ENCODE measurements at regions not wholly inside any gene's neighbourhood (a gene's known extent, or its start where the extent isn't known, plus 50 kb on each side); places are given as distances from the start of the nearest gene placed in this dataset.
"Not testable (repeated sequence)": the region's sequence is repeated elsewhere in the genome, so short reads cannot be mapped to it uniquely, and the experiment has no call there.

- no peaks in the 10 kb centered on the region for H3K9me3 Mint-ChIP-seq
- TF ChIP-seq CTCF (conservative IDR thresholded peaks at IDR 0.05), result no peak
- H3K27me3 Mint-ChIP-seq, result no peaks in the 10 kb centered on the region
- H3K27ac Mint-ChIP-seq, result no peak overlapping the region
- no peaks in the 10 kb centered on the region for H3K4me1 Mint-ChIP-seq (ENCODE audit: unreplicated experiment)
- no peaks in the 10 kb centered on the region for H3K36me3 Mint-ChIP-seq
- no peak overlapping the region for H3K4me3 Mint-ChIP-seq
- no peak for DNase-seq (ENCODE audit: extremely low spot score, unreplicated experiment)
Observed at GRCh38 chr7:119895320-119895719, 377.7 kb upstream of the KCND2 start.

GRCh38 chr7:119896386-119896785, 376.6 kb upstream of the KCND2 start:
- Mint-ChIP-seq H3K27ac (no peak overlapping the region), H3K4me3 (no peak overlapping the region), H3K4me1 (ENCODE audit: unreplicated experiment) (no peaks in the 10 kb centered on the region), H3K36me3 (no peaks in the 10 kb centered on the region), H3K9me3 (no peaks in the 10 kb centered on the region), H3K27me3 (no peaks in the 10 kb centered on the region)
- no peak for TF ChIP-seq CTCF (conservative IDR thresholded peaks at IDR 0.05)
- DNase-seq (ENCODE audit: extremely low spot score, unreplicated experiment), result no peak

- TF ChIP-seq CTCF (conservative IDR thresholded peaks at IDR 0.05), result no peak
- DNase-seq (ENCODE audit: extremely low spot score, unreplicated experiment), result no peak
- H3K4me1 Mint-ChIP-seq (ENCODE audit: unreplicated experiment), result no peaks in the 10 kb centered on the region
- H3K27ac Mint-ChIP-seq, result no peak overlapping the region
- no peaks in the 10 kb centered on the region for H3K27me3 Mint-ChIP-seq
- no peak overlapping the region for H3K4me3 Mint-ChIP-seq
- no peaks in the 10 kb centered on the region for H3K9me3 Mint-ChIP-seq
- no peaks in the 10 kb centered on the region for H3K36me3 Mint-ChIP-seq
Observed at GRCh38 chr7:119900996-119901672, 371.8 kb upstream of the KCND2 start.

- Mint-ChIP-seq H3K4me1 (ENCODE audit: unreplicated experiment) (no peaks in the 10 kb centered on the region), H3K27me3 (no peaks in the 10 kb centered on the region), H3K36me3 (no peaks in the 10 kb centered on the region), H3K4me3 (no peak overlapping the region), H3K9me3 (no peaks in the 10 kb centered on the region), H3K27ac (no peak overlapping the region)
- no peak for TF ChIP-seq CTCF (conservative IDR thresholded peaks at IDR 0.05)
- no peak for DNase-seq (ENCODE audit: extremely low spot score, unreplicated experiment)
Observed at GRCh38 chr7:119903085-119903484, 369.9 kb upstream of the KCND2 start.

- Mint-ChIP-seq H3K27me3 (no peaks in the 10 kb centered on the region), H3K4me1 (ENCODE audit: unreplicated experiment) (no peaks in the 10 kb centered on the region), H3K27ac (no peak overlapping the region), H3K9me3 (no peaks in the 10 kb centered on the region), H3K4me3 (no peak overlapping the region), H3K36me3 (no peaks in the 10 kb centered on the region)
- no peak for TF ChIP-seq CTCF (conservative IDR thresholded peaks at IDR 0.05)
- no peak for DNase-seq (ENCODE audit: extremely low spot score, unreplicated experiment)
Observed at GRCh38 chr7:119905495-119905894, 367.5 kb upstream of the KCND2 start.

GRCh38 chr7:119908948-119909347, 364.0 kb upstream of the KCND2 start:
- Mint-ChIP-seq H3K4me3 (no peak overlapping the region), H3K36me3 (no peaks in the 10 kb centered on the region), H3K27me3 (no peaks in the 10 kb centered on the region), H3K4me1 (ENCODE audit: unreplicated experiment) (no peaks in the 10 kb centered on the region), H3K27ac (no peak overlapping the region), H3K9me3 (no peaks in the 10 kb centered on the region)
- no peak for DNase-seq (ENCODE audit: extremely low spot score, unreplicated experiment)
- no peak for TF ChIP-seq CTCF (conservative IDR thresholded peaks at IDR 0.05)

- not testable (repeated sequence) for H3K4me3 Mint-ChIP-seq; H3K27me3 Mint-ChIP-seq; H3K9me3 Mint-ChIP-seq; H3K4me1 Mint-ChIP-seq (ENCODE audit: unreplicated experiment); H3K36me3 Mint-ChIP-seq; DNase-seq (ENCODE audit: extremely low spot score, unreplicated experiment); H3K27ac Mint-ChIP-seq
Observed at GRCh38 chr7:119914119-119914518, 358.9 kb upstream of the KCND2 start.
